Ectodermal cell (in vitro differentiated cells): ENCODE measurements at regions not wholly inside any gene's neighbourhood (a gene's known extent, or its start where the extent isn't known, plus 50 kb on each side); places are given as distances from the start of the nearest gene placed in this dataset.
"Not testable (repeated sequence)": the region's sequence is repeated elsewhere in the genome, so short reads cannot be mapped to it uniquely, and the experiment has no call there.

Source experiments
- H3K27ac ChIP-seq: 2 replicates; pipeline ENCODE4 v1.7.0; 2013; ENCODE audit warnings: mild to moderate bottlenecking, low read depth, low read length; ENCODE audit not compliant: insufficient read depth, poor library complexity, severe bottlenecking
- H3K27me3 ChIP-seq: 2 replicates; pipeline ENCODE4 v1.7.0; 2013; ENCODE audit warnings: mild to moderate bottlenecking, low read length; ENCODE audit not compliant: insufficient read depth, control insufficient read depth, poor library complexity, severe bottlenecking
- H3K36me3 ChIP-seq: one replicate; pipeline ENCODE4 v1.7.0; 2013; ENCODE audit warnings: low read length; ENCODE audit not compliant: control insufficient read depth, insufficient read depth
- H3K4me1 ChIP-seq: one replicate; pipeline ENCODE4 v1.7.0; 2013; ENCODE audit warnings: low read length; ENCODE audit not compliant: control insufficient read depth, insufficient read depth
- H3K4me3 ChIP-seq: 2 replicates; pipeline ENCODE4 v1.7.0; 2013; ENCODE audit warnings: low read depth, low read length, control low read depth; ENCODE audit not compliant: insufficient read depth
- H3K9me3 ChIP-seq: 2 replicates; pipeline ENCODE4 v1.7.0; 2013; ENCODE audit warnings: mild to moderate bottlenecking, low read length, moderate library complexity; ENCODE audit not compliant: control insufficient read depth
- WGBS, 2 experiments: methylation state at CpG; one replicate each; pipeline ENCODE4 v1.1.7; 2013; ENCODE audit warnings: missing lambda C conversion rate in 2 of 2; 5-methylcytosine and 5-hydroxymethylcytosine counted together

DNA sequence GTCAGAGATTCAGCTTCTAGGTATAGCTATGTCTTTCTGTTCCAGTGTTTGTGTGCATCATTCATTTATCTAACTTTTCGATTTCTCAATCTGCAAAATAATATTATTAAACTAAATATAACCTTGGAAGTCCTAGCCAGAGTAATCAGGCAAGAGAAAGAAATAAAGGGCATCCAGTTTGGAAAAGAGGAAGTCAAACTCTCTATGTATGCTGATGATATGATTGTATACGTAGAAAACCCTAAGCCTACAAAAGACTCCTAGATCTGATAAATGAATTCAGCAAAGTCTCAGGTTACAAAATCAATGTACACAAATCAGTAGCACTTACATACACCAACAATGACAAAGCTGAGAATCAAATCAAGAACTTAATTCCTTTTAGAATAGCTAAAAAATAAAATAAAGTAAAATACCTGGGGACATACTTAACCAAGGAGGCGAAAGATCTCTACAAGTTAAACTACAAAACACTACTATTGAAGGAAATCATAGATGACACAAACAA, 718.2 kb downstream of the NTRK3 start:
- Histone ChIP-seq H3K27ac (no peak overlapping the region), H3K36me3 (no peaks in the 10 kb centered on the region), H3K9me3 (no peaks in the 10 kb centered on the region), H3K4me1 (no peaks in the 10 kb centered on the region), H3K4me3 (no peak overlapping the region), H3K27me3 (no peaks in the 10 kb centered on the region)
- WGBS, 2 experiments, result 38% methylated on average over 1 of the region's 3 CpGs; no CpG with 5 or more reads in 1 of the 2 experiments

GRCh38 chr15:87537295-87537694, 719.2 kb downstream of the NTRK3 start:
- no peaks in the 10 kb centered on the region for H3K27me3 ChIP-seq
- H3K9me3 ChIP-seq, result no peaks in the 10 kb centered on the region
- whole genome bisulfite sequencing, 2 experiments, result no CpG with 5 or more reads among the region's 1 CpG
- no peak overlapping the region for H3K27ac ChIP-seq
- H3K36me3 ChIP-seq, result no peaks in the 10 kb centered on the region
- no peak overlapping the region for H3K4me3 ChIP-seq
- no peaks in the 10 kb centered on the region for H3K4me1 ChIP-seq

DNA sequence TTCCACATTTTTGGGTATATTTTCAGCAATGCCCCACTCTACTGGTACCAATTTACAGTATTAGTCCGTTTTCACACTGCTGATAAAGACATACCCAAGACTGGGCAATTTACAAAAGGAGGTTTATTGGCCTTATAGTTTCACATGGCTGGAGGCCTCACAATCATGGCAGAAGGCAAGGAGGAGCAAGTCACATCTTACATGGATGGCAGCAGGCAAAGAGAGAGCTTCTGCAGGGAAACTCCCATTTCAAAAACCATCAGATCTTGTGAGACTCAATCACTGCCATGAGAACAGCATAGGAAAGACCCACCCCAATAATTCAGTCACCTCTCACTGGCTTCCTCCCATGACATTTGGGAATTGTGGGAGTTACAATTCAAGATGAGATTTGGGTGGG, 722.9 kb downstream of the NTRK3 start:
- not testable (repeated sequence) for H3K4me1 ChIP-seq, H3K9me3 ChIP-seq, H3K27ac ChIP-seq, H3K4me3 ChIP-seq, H3K36me3 ChIP-seq, H3K27me3 ChIP-seq
- WGBS, 2 experiments, result 88 to 95% methylated on average over 1 of the region's 1 CpG

DNA sequence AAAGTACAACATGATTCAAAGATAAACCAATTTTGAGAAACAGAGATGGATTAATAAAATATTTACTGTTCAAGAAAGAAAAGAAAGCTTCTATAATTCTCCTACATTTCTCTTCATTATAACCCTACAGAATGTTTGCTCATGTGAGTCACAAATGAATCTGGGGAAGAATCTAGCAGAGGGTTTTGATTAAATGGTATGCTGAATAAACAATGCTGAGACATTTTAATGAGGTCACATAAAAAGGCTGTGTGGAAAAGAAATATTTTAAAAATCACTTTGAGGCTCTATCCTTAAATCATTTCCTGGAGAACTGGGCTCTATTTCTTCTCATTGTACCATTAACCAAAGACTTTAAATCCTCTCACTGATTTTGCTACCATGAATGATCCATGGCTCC, 727.7 kb downstream of the NTRK3 start:
- no peaks in the 10 kb centered on the region for H3K4me1 ChIP-seq
- no peaks in the 10 kb centered on the region for H3K27me3 ChIP-seq
- no peak overlapping the region for H3K27ac ChIP-seq
- H3K4me3 ChIP-seq, result no peak overlapping the region
- no peaks in the 10 kb centered on the region for H3K9me3 ChIP-seq
- H3K36me3 ChIP-seq, result no peaks in the 10 kb centered on the region

GRCh38 chr15:87527875-87528274, 728.7 kb downstream of the NTRK3 start:
- Histone ChIP-seq H3K4me1 (no peaks in the 10 kb centered on the region), H3K27ac (no peak overlapping the region), H3K36me3 (no peaks in the 10 kb centered on the region), H3K27me3 (no peaks in the 10 kb centered on the region), H3K9me3 (no peaks in the 10 kb centered on the region), H3K4me3 (no peak overlapping the region)
- WGBS, 2 experiments, result 93 to 94% methylated on average over 2 of the region's 2 CpGs

DNA sequence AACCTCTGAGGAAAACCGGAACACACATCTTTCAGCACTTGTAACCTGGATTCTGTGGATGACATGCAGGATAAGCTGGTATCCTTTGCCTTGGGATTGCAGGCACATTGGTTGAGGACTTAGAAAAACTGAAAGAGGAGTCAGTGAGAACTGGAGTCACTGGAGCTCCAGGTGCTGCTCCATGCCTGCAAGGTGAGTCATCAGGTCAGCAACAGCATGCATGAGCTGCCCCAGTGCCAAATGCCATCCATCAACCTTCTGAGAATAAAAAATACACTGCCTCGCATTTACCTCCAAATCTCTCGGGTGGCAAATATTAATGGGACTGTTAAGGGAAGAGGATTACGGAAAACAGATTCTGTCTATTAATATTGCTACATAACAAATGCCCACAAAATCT, 729.1 kb downstream of the NTRK3 start:
- no peak overlapping the region for H3K27ac ChIP-seq
- H3K27me3 ChIP-seq, result no peaks in the 10 kb centered on the region
- H3K4me1 ChIP-seq, result no peaks in the 10 kb centered on the region
- H3K9me3 ChIP-seq, result no peaks in the 10 kb centered on the region
- no peaks in the 10 kb centered on the region for H3K36me3 ChIP-seq
- no peak overlapping the region for H3K4me3 ChIP-seq
- 83 to 95% methylated on average over 2 to 3 of the region's 4 CpGs for WGBS, 2 experiments

DNA sequence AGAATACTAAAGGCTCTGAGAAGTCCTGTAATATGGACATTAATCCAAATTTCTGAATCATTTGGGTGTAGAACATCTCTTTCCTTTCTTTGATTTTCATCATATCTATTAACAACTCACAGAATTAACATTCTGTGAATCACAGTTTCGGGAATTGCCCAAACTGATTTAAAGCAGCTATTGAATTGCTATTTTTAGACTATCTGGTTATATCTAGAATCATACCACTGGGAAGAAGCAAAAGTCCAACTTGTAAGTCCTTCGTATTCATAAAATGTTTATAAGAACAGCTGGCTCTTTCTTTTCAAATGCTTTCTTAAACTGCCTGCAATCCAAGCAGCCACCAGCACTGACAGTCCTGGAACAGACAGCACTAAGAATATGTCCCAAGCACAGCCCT, 733.0 kb downstream of the NTRK3 start:
- no peak overlapping the region for H3K4me3 ChIP-seq
- 100% methylated on average over 1 to 2 of the region's 2 CpGs for WGBS, 2 experiments
- H3K36me3 ChIP-seq, result no peaks in the 10 kb centered on the region
- H3K4me1 ChIP-seq, result no peaks in the 10 kb centered on the region
- no peaks in the 10 kb centered on the region for H3K27me3 ChIP-seq
- H3K27ac ChIP-seq, result no peak overlapping the region
- no peaks in the 10 kb centered on the region for H3K9me3 ChIP-seq

DNA sequence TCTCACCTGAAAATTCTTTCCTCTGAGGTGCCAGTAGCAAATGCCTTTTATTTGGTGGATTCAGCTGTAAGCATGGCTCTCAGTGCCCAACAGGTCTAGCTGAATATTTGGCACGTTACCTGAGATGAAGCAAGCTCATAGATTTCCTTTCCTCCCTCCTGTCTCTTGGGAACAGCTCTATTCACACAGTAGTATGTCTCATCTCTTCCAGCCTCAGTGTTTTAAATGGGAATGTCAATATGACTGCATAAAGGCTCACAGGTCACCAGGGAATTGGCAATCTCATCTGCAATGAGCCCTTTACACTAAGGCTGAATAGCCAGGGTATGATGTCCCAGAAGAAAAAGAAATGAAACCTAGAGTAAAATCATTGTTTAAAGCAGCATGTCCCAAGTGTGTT, 733.5 kb downstream of the NTRK3 start:
- no peak overlapping the region for H3K4me3 ChIP-seq
- no peak overlapping the region for H3K27ac ChIP-seq
- H3K36me3 ChIP-seq, result no peaks in the 10 kb centered on the region
- H3K9me3 ChIP-seq, result no peaks in the 10 kb centered on the region
- H3K27me3 ChIP-seq, result no peaks in the 10 kb centered on the region
- WGBS, 2 experiments, result 91 to 92% methylated on average over 1 of the region's 1 CpG
- no peaks in the 10 kb centered on the region for H3K4me1 ChIP-seq

GRCh38 chr15:87518957-87519356, 737.6 kb downstream of the NTRK3 start:
- Histone ChIP-seq H3K9me3 (no peaks in the 10 kb centered on the region), H3K4me1 (no peaks in the 10 kb centered on the region), H3K36me3 (no peaks in the 10 kb centered on the region), H3K27me3 (no peaks in the 10 kb centered on the region), H3K4me3 (no peak overlapping the region), H3K27ac (no peak overlapping the region)
- 93 to 96% methylated on average over 3 of the region's 3 CpGs for WGBS, 2 experiments

DNA sequence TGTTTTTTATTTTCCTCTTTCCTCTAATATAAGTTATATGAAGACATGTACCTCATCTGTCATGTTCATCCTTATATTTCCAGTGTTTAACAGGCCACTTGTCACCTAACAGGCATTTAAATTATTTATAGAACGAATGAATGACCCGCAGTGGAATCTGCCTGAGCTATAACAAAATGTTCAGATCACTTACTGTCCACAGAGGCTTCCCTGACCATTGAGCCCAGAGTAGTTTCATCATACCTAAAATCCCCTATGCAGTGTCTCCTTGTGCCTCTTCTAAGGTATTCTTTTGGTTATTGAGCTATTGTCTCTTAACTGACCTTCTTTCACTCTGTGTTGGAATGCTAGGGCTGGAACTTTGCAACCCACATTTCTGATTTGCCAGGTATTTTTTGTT, 748.5 kb downstream of the NTRK3 start:
- Histone ChIP-seq H3K4me3 (no peak overlapping the region), H3K4me1 (no peaks in the 10 kb centered on the region), H3K9me3 (no peaks in the 10 kb centered on the region), H3K27ac (no peak overlapping the region), H3K27me3 (no peaks in the 10 kb centered on the region), H3K36me3 (no peaks in the 10 kb centered on the region)
- 95 to 96% methylated on average over 2 of the region's 2 CpGs for WGBS, 2 experiments

- no peak overlapping the region for H3K27ac ChIP-seq
- H3K27me3 ChIP-seq, result no peaks in the 10 kb centered on the region
- WGBS, 2 experiments, result 93 to 96% methylated on average over 2 of the region's 2 CpGs
- H3K36me3 ChIP-seq, result no peaks in the 10 kb centered on the region
- no peaks in the 10 kb centered on the region for H3K4me1 ChIP-seq
- no peak overlapping the region for H3K4me3 ChIP-seq
- no peaks in the 10 kb centered on the region for H3K9me3 ChIP-seq
These were observed 754.4 kb downstream of the NTRK3 start for GRCh38 chr15:87502173-87502572.
